GM19324 (cell line): ENCODE measurements at regions not wholly inside any gene's neighbourhood (a gene's known extent, or its start where the extent isn't known, plus 50 kb on each side); places are given as distances from the start of the nearest gene placed in this dataset.

Experiments
- ATAC-seq: cut with Tn5 transposase; IDR thresholded peaks from one replicate; pipeline ENCODE4 v1.9.1; 2021; ENCODE audit warnings: mild to moderate bottlenecking, moderate library complexity; ENCODE audit not compliant: unreplicated experiment, low FRiP score

GRCh38 chr18:47758000-47758399 lies 172.5 kb downstream of the SMAD2 start:
- no peak for ATAC-seq

GRCh38 chr18:47756364-47757016 lies 174.0 kb downstream of the SMAD2 start:
- peak; percentile 71 for ATAC-seq

DNA sequence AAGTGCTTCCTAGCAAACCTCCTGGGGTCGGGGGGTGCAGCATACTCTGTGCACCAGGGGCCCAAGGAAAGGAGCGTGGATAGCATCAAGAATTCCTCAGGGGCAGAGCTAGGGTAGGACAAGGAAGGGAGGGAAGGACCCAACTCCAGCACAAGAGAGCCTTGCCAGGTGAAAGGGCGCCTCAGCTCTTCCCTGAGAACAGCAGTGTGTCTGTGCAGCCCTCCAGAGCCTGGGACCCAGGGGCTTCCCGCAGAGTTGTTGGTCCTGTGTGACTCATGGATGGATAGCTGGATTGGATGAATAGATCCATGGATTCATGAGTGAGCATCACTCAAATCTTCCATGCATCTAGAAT lies 175.4 kb downstream of the SMAD2 start:
- ATAC-seq, result no peak

DNA sequence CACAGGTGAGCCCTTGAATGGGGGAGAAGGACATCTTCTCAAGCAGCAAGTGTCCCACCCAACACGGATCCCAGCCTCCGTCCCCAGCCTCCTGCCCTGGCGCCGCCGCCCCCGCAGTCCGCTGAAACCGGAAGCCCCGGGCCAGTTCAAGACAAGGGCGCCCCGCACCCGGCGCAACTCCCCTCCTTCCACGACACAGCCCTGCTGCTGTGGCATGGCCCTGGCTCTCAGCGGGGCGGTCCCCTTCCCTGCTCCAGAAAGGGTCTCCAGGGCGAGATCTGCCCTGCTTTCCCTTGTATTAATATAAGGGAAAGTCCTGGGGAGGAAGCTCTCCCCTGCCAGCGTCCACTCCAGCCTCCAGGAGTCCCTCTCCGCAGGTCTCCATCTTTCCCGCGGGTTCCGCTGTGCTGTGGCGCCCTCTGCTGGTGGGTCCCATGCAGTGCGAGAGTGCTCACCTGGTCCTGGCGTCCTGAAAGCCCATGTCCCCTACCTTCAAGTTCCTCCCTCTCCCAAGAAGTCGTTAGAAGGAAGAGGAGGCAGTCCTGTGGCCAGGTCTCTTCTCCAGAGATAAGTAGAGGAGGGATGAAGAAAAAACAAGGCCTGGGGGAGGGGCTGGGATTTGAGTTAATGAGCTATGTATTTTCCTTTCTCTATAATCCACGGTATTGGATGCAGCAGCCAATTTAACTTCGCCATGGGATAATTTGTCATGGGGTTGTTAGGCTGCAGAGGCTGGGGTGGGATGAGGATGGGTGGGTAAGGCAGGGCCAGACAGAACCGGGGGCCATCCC lies 176.0 kb downstream of the SMAD2 start:
- no peak for ATAC-seq

- no peak for ATAC-seq
These were observed 177.4 kb downstream of the SMAD2 start for GRCh38 chr18:47752796-47753645.

DNA sequence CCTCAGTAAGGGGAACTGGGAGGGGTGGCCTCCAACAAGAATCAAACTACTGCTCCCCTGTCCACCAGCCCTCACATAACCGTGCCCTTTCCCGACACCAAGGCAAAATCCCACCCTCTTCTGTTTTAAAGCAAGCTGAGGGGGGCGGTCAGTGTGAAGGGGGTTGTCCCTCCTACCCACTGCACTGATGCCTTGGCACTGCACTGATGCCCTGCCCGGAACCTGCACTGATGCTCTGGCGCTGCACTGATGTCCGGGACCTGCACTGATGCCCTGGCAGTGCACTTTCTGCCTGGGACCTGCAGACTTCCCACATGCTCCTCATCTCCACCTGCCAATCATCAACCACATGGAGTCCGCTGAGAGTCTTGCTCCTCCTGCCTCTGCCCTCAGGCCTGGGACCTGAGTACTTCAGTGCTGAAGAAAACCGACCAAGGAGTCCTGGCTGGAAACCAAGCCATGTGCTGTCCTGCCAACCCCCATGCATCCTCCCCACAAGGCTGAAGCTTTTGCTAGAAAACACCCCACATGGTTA lies 179.5 kb downstream of the SMAD2 start:
- no peak for ATAC-seq

DNA sequence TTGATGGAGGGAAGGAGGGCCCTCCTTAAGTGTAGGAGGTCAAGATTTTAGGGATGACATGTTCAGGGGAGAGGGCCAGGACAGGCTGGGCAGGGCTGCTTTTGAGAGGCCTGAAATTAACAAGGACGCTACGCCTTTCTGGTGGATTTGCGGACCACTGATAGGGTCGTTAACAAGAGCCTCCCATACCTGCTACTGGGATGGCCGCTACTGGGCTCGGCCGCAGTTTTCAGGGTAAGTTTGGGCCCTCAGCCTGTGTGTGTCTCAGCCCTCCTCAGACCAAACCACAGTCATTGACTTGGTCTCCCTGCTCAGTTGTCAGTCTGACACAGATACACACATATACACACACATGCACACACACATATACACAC lies 180.9 kb downstream of the SMAD2 start:
- ATAC-seq, result no peak

- ATAC-seq, result peak; percentile 88
These were observed 181.4 kb downstream of the SMAD2 start for GRCh38 chr18:47748847-47749599.

DNA sequence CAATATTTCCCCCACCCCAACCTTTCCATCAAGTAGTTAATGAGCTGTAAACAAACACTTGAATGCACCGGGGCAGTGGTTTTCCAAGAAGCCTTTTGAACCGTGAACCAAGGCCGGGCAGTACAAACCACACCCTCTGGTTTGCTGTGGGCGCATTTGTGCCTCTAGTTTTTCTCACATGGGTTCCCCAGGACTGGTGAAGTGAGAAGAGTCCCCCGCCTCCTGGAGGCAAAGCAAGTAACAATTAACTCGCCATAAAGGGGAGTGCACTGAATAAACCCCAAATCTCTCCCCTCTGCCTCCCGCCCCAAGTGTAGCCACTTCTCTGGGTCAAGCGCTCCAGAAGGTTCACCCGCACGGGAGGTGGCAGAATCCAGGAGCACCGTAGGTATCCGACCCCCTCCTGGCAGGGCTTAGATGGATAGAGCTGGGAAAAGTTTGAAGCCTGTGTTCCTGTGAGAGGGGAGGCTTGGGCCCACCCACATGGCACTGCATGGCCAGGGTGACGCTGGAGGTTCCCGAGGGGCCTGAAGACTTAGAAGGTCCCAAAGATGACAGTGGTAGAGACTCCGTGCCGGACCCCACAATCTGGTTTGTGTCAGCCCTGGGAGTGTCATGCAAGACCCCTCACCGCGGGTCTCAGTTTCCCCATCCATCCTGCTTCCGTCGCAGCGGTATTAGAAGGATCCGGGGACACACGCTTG lies 182.2 kb downstream of the SMAD2 start:
- no peak for ATAC-seq

- no peak for ATAC-seq
These were observed 183.1 kb downstream of the SMAD2 start for GRCh38 chr18:47747260-47747795.

DNA sequence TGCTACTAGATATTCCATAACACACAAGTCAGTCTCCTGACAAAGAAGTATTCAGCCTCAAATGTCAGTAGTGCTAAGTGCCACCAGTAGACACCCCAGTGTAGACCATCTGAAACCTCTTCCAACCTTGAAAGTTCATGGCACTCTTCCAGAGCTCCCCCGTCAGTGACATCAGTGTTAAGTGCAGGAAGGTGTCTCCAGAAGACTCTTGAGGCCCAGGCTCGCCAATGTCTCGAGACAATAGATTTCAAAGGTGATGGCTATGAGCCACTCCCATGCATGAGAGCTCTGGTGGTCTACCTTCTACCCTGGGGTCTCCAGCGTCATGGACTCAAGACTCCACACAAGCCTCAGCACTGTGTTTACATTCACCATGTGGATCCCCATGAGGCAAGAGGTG lies 183.8 kb downstream of the SMAD2 start:
- no peak for ATAC-seq

DNA sequence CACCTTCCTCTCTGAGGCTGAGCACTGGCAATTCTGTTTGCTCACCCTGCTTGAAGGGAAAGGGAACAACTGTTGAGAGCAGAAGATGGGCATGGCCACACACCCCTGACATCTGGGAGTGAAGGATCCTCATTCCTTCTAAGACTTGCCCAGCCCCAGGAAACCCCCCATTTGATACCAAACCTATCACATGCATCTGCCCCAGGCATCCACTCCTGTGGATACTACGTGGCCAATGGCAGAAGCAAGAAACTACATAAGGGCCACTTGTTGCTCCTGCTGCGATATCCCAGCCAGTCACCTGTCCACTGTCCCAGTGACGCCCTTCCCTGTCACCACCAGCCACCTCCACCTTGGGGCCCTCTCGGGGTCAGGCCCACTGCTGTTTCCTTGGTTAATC lies 185.2 kb downstream of the SMAD2 start:
- ATAC-seq, result no peak

- no peak for ATAC-seq
These were observed 192.5 kb downstream of the SMAD2 start for GRCh38 chr18:47737956-47738355.

DNA sequence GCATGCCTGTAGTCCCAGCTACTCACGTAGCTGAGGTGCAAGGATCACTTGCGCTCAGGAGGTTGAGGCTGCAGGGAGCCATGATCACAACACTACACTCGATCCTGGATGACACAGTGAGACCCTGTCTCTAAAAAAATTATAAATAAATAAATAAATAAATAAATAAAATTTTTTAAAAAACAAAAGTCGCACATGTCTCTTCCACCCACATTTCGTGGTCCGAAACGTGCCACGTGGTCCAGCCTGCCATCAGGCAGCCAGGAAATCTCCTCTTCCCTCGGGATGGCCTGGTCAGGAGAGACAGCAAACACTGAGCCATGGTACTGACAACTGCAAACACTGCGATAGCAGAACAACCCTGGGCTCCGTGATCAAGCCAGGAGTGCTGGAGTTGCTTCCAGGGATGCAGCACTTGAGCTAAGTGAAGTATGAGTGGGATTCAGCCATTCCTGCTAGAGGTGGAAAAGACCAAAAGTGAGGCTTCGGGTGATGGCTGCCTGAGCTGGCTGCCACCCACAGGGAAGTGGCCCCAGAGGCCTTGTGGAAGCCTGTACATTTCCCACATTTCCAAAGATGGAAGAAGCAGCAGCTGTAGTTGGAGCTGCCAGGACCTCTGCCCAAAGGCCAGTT lies 193.1 kb downstream of the SMAD2 start:
- no peak for ATAC-seq

DNA sequence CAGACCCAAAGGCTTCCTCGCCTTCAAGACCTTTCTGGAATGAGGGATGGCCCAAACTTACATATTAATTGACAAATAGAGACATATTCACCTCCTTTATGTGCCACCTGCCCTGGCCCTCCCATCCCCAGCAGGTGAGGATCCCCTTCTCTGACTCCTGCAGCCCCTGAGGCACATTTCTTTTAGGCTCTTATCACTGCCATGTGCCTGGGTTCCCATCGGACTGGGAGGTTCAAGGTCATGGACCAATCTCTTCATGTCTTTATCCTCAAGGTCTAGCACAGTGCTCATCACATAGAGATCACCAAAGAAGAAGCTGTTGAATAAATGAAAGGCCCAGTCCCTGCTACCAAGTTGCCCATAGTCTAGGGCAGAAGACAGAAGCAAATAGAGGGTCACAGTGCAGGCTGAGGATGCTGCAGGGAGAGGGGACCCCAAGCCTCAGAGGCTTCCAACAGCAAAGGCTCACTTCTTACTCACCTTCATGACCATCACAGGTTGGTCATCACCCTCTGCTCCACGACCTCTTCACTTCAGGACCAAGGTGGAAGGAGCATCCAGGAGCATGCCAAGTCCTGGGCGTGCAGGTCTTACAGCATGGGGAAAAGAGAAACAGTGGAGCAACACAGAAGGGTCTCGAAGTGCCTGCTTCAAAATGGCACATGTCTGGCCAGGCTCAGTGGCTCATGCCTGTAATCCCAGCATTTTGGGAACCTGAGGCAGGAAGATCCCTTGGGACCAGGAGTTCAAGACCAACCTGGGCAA lies 193.9 kb downstream of the SMAD2 start:
- no peak for ATAC-seq

DNA sequence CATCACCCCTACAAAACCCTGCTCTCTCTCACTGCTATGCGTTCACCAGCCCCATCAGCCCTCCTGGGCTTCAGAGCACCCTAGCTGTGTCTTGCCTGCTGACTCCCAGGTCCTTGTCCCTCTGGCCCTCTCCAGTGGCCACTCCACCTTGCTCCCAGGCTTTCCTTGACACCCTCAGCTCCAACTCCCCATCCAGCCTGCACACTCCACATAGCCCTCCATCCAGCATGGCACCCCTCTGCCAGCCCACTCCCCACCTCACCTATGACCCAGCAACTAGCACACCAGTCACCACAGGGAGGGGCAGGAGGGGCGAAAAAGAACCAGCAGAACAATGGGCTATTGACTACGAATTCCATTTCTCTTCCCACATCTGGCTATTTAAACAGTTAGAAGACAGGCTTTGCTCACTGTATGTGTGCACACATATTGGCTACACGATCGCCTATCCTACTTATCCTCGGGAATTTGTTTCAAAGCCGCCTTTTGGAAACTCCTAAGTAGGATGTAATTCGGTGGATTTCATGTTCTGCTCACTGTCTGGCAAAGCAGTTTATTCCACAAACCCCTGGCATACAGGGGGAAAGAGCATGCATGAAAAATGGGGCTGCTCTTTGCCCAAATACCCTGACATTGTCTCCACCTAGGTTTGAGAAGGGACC lies 195.3 kb downstream of the SMAD2 start:
- no peak for ATAC-seq

DNA sequence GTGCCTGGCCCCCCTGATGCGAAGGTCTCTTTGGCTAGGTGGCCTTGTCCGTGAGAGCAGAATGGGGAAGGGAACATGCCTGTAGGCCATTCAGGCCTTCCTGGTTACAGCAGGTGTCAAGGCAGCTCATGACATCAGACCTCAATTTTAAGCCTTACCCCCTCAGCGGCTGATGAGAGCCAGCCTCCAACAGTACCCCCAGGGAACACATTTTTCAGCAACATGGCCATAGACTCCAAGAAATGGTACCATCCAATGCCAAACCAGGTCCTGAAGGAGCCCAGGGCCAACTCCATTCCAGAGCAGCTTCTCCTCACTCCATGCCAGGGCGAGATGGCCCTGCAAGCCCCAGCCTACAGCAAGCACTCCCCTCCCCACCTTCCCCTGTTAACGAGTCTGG lies 199.2 kb downstream of the SMAD2 start:
- ATAC-seq, result no peak

DNA sequence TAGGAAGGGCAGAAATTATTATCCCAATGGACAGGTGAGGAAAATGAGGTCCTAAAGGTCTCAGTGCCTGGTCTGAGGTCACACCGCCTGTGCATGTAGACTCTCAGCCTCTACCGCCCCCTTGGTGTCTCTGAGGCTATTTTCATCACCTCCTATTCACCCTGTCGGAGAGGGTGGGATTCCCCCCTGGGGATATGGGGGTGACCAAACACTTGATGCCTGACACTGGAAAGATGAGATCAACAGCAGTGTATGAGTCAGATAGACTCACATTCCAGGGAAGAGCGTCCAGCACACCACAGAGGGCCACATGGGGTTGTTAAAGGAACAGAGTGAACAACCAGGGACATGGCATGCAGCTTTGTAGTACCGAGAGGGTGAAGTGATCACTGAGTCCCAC lies 199.7 kb downstream of the SMAD2 start:
- no peak for ATAC-seq
